ENCODE measurements at regions not wholly inside any gene's neighbourhood (a gene's known extent, or its start where the extent isn't known, plus 50 kb on each side); places are given as distances from the start of the nearest gene placed in this dataset.
A peak's percentile ranks its signal among the peaks of the same experiment; 100 is the strongest.
"Not testable (repeated sequence)": the region's sequence is repeated elsewhere in the genome, so short reads cannot be mapped to it uniquely, and the experiment has no call there.

- intact Hi-C loops (cut with DNase I), result no loop called here
- DNase-seq, result no peak
- ATAC-seq (ENCODE audit: poor library complexity), result no peak
These were observed 163.2 kb downstream of the BRD1 start for GRCh38 chr22:49664371-49664881.

GRCh38 chr22:49663823-49664222 is 163.8 kb downstream of the BRD1 start:
- DNase-seq (no peak), ATAC-seq (ENCODE audit: poor library complexity) (no peak)
- intact Hi-C loops (cut with DNase I), result no loop called here

- ATAC-seq (ENCODE audit: poor library complexity) (no peak), DNase-seq (no peak)
- intact Hi-C loops (cut with DNase I), result no loop called here
These were observed 164.4 kb downstream of the BRD1 start for GRCh38 chr22:49663311-49663711.

- intact Hi-C loops (cut with DNase I), result no loop called here
- DNase-seq (no peak), ATAC-seq (ENCODE audit: poor library complexity) (no peak)
These were observed 165.0 kb downstream of the BRD1 start for GRCh38 chr22:49662681-49663080.

GRCh38 chr22:49660794-49661781 is 166.6 kb downstream of the BRD1 start:
- DNase-seq (no peak), ATAC-seq (ENCODE audit: poor library complexity) (no peak)
- intact Hi-C loops (cut with DNase I), result no loop called here

GRCh38 chr22:49660321-49660720 is 167.4 kb downstream of the BRD1 start:
- no peak for DNase-seq
- intact Hi-C loops (cut with DNase I), result no loop called here

GRCh38 chr22:49659924-49660315 is 167.8 kb downstream of the BRD1 start:
- DNase-seq, result no peak
- ATAC-seq (ENCODE audit: poor library complexity), result no peak
- intact Hi-C loops (cut with DNase I), result no loop called here

More at GRCh38 chr22:49660321-49660720, 167.4 kb downstream of the BRD1 start:
- no peak for ATAC-seq (ENCODE audit: poor library complexity)

GRCh38 chr22:49659281-49659923 is 168.3 kb downstream of the BRD1 start:
- DNase-seq, result no peak
- ATAC-seq (ENCODE audit: poor library complexity), result no peak
- intact Hi-C loops (cut with DNase I), result no loop called here

GRCh38 chr22:49658902-49659280 is 168.8 kb downstream of the BRD1 start:
- intact Hi-C loops (cut with DNase I), result no loop called here
- DNase-seq (no peak), ATAC-seq (ENCODE audit: poor library complexity) (no peak)

GRCh38 chr22:49657974-49658590 is 169.6 kb downstream of the BRD1 start:
- no peak for DNase-seq
- ATAC-seq (ENCODE audit: poor library complexity), result no peak
- intact Hi-C loops (cut with DNase I), result no loop called here

GRCh38 chr22:49657275-49657973 is 170.2 kb downstream of the BRD1 start:
- DNase-seq (peak; percentile 83), ATAC-seq (ENCODE audit: poor library complexity) (peak; percentile 84)
- intact Hi-C loops (cut with DNase I), result no loop called here

- intact Hi-C loops (cut with DNase I); DNase-seq: not testable (repeated sequence)
- ATAC-seq (ENCODE audit: poor library complexity), result peak; percentile 8
These were observed 170.8 kb downstream of the BRD1 start for GRCh38 chr22:49656883-49657274.

GRCh38 chr22:49656291-49656851 is 171.3 kb downstream of the BRD1 start:
- ATAC-seq (ENCODE audit: poor library complexity) (no peak), DNase-seq (no peak)
- intact Hi-C loops (cut with DNase I), result no loop called here

- peak; percentile 24 for DNase-seq
- intact Hi-C loops (cut with DNase I), result no loop called here
- no peak for ATAC-seq (ENCODE audit: poor library complexity)
These were observed 172.4 kb downstream of the BRD1 start for GRCh38 chr22:49655168-49655812.

GRCh38 chr22:49650336-49651241 is 177.1 kb downstream of the BRD1 start:
- ATAC-seq (ENCODE audit: poor library complexity) (no peak), DNase-seq (peak; percentile 34)
- intact Hi-C loops (cut with DNase I), result no loop called here

- intact Hi-C loops (cut with DNase I), result no loop called here
- ATAC-seq (ENCODE audit: poor library complexity), result no peak
- peak; percentile 29 for DNase-seq
These were observed 178.3 kb downstream of the BRD1 start for GRCh38 chr22:49649166-49650068.
